GM12878 (cell line): ENCODE measurements at regions not wholly inside any gene's neighbourhood (a gene's known extent, or its start where the extent isn't known, plus 50 kb on each side); places are given as distances from the start of the nearest gene placed in this dataset.

Experiments used
- ATAC-seq: fragments of 200-7000 bp; cut with Tn5 transposase; 3 replicates; pipeline ENCODE4 v1.9.1; 2020; ENCODE audit warnings: mild to moderate bottlenecking, moderate library complexity
- BruUV-seq: library from RNA; stranded (reverse); fragments of 400-500 nt; replicated peaks from 2 replicates; lab custom pipeline; 2021; lab: Mats Ljungman, UMichigan
- CTCF ChIA-PET: fragments of 300-600 bp; sonication (Branson Sonifier 250); formaldehyde crosslinking; extraction: SDS; loops from one replicate; lab custom pipeline; 2021; ENCODE audit warnings: inconsistent platforms; lab: Yijun Ruan, JAX
- POLR2A ChIA-PET: fragments of 350-600 bp; formaldehyde crosslinking; extraction: SDS; loops from one replicate; lab custom pipeline; 2021; ENCODE audit warnings: inconsistent platforms; lab: Charles Lee
- RAD21 ChIA-PET: fragments of 300-600 bp; sonication (Branson Sonifier 250); formaldehyde crosslinking; loops from one replicate; lab custom pipeline; 2023; ENCODE audit warnings: antibody characterized with exemption; ENCODE audit not compliant: unreplicated experiment; lab: Charles Lee
- SMC1A ChIA-PET: fragments of 300-600 bp; sonication (Branson Sonifier 250); formaldehyde crosslinking; loops from one replicate; lab custom pipeline; 2023; ENCODE audit not compliant: unreplicated experiment, uncharacterized antibody; lab: Charles Lee
- DNase-seq: peaks from one replicate; pipeline ENCODE4 v3.0.0-alpha.2; 2011; ENCODE audit warnings: low read depth, low spot score
- FAIRE-seq: peaks from 3 replicates; lab custom pipeline; 2011; peaks lifted over from hg19 to GRCh38; lab: Jason Lieb, UNC
- H2AFZ ChIP-seq: 2 replicates; pipeline ENCODE4 v1.6.0; 2011; ENCODE audit warnings: low read depth, low read length, control low read depth; ENCODE audit not compliant: control insufficient read depth
- H3K27ac ChIP-seq: 2 replicates; pipeline ENCODE4 v1.5.1; 2011; ENCODE audit warnings: control low read depth; ENCODE audit not compliant: control insufficient read depth, insufficient read depth
- H3K27me3 ChIP-seq, 2 experiments: replicated peaks in 1 of 2; 2 replicates each; pipeline versions ENCODE4 v1.6.0 to v1.6.1; 2011; ENCODE audit warnings: low read length in 1 of 2; ENCODE audit not compliant: control insufficient read depth in 2 of 2, insufficient read depth in 2 of 2
- H3K36me3 ChIP-seq, 2 experiments: 2 replicates each; pipeline ENCODE4 v1.5.1; 2011; ENCODE audit warnings: low read length in 1 of 2; ENCODE audit not compliant: control insufficient read depth in 2 of 2, insufficient read depth in 2 of 2
- H3K4me1 ChIP-seq: 2 replicates; pipeline ENCODE4 v1.6.1; 2011; ENCODE audit warnings: mild to moderate bottlenecking, low read length, moderate library complexity, mixed read lengths; ENCODE audit not compliant: control insufficient read depth, insufficient read depth
- H3K4me2 ChIP-seq: 2 replicates; pipeline ENCODE4 v1.6.0; 2011; ENCODE audit warnings: control low read depth; ENCODE audit not compliant: control insufficient read depth, insufficient read depth
- H3K4me3 ChIP-seq: fragments of 200-600 bp; sonication (generic); 2 replicates; pipeline ENCODE4 v1.5.1; 2016
- H3K79me2 ChIP-seq: 2 replicates; pipeline ENCODE4 v1.6.0; 2011; ENCODE audit warnings: low read length; ENCODE audit not compliant: control insufficient read depth, insufficient read depth
- H3K9ac ChIP-seq: 2 replicates; pipeline ENCODE4 v1.8.0; 2011; ENCODE audit warnings: low read length, control low read depth, mixed read lengths; ENCODE audit not compliant: control insufficient read depth, insufficient read depth
- H3K9me3 ChIP-seq: replicated peaks from 3 replicates; pipeline ENCODE4 v1.5.1; 2011; ENCODE audit warnings: mild to moderate bottlenecking, low read length; ENCODE audit not compliant: control insufficient read depth, insufficient read depth
- H4K20me1 ChIP-seq: 2 replicates; pipeline ENCODE4 v1.6.0; 2011; ENCODE audit not compliant: control insufficient read depth, insufficient read depth
- HDGF ChIP-seq: fragments of 450-650 bp; IDR thresholded peaks from 2 replicates; pipeline ENCODE4 v1.6.1; 2016; ENCODE audit warnings: antibody characterized with exemption
- KAT2A ChIP-seq: conservative IDR thresholded peaks from 2 replicates; pipeline ENCODE4 v1.6.1; 2011; ENCODE audit warnings: low read depth, low read length; ENCODE audit not compliant: control insufficient read depth
- MTA3 ChIP-seq: IDR thresholded peaks from 2 replicates; pipeline ENCODE4 v1.6.1; 2012; ENCODE audit warnings: low read length, inconsistent platforms, borderline replicate concordance
- MYC ChIP-seq: IDR thresholded peaks from 2 replicates; pipeline ENCODE4 v1.6.1; 2011; ENCODE audit warnings: mild to moderate bottlenecking, low read length, moderate library complexity, inconsistent platforms; ENCODE audit not compliant: insufficient read depth, insufficient replicate concordance, insufficient read length, severe bottlenecking
- NFIC ChIP-seq: IDR thresholded peaks from 2 replicates; pipeline ENCODE4 v1.6.1; 2012; ENCODE audit warnings: low read depth, mild to moderate bottlenecking, inconsistent platforms, low read length, moderate library complexity
- NFYB ChIP-seq: IDR thresholded peaks from 2 replicates; pipeline ENCODE4 v1.6.1; 2011; ENCODE audit warnings: low read depth, mild to moderate bottlenecking, low read length, improper control_type of control experiment, moderate library complexity; ENCODE audit not compliant: insufficient read depth
- NR2F1 ChIP-seq: fragments of 450-650 bp; conservative IDR thresholded peaks from 2 replicates; pipeline ENCODE4 v1.6.1; 2017; ENCODE audit warnings: mild to moderate bottlenecking
- PAX5 ChIP-seq: IDR thresholded peaks from 2 replicates; pipeline ENCODE4 v1.6.1; 2011; ENCODE audit warnings: low read depth, low read length, borderline replicate concordance
- POLR2AphosphoS5 ChIP-seq: IDR thresholded peaks from 2 replicates; pipeline ENCODE4 v1.6.1; 2011; ENCODE audit warnings: mild to moderate bottlenecking, low read length, inconsistent platforms
- SP1 ChIP-seq: IDR thresholded peaks from one replicate; pipeline ENCODE4 v1.6.1; 2011; ENCODE audit warnings: low read depth, low read length
- SREBF2 ChIP-seq: IDR thresholded peaks from 2 replicates; pipeline ENCODE4 v1.6.1; 2012; ENCODE audit warnings: mild to moderate bottlenecking, low read length
- STAT3 ChIP-seq: IDR thresholded peaks from 2 replicates; pipeline ENCODE4 v1.6.1; 2011; ENCODE audit warnings: low read depth, low read length, improper control_type of control experiment
- WRNIP1 ChIP-seq: IDR thresholded peaks from 2 replicates; pipeline ENCODE4 v1.6.1; 2011; ENCODE audit warnings: low read depth, low read length, improper control_type of control experiment, borderline replicate concordance
- WGBS: methylation state at CpG from one replicate; pipeline ENCODE4 v1.1.6; 2016; ENCODE audit warnings: low lambda C conversion rate; ENCODE audit not compliant: insufficient replicate concordance, insufficient coverage; ENCODE audit errors: missing lambda C conversion rate; 5-methylcytosine and 5-hydroxymethylcytosine counted together
- in situ Hi-C: fragments of 300-500 bp; cut with MboI; formaldehyde crosslinking; loops from 9 replicates; pipeline ENCODE4 v1.14.3; 2018; ENCODE audit warnings: mixed read lengths
- intact Hi-C: fragments of 100-400 bp; cut with micrococcal nuclease; formaldehyde crosslinking; loops from one replicate; pipeline ENCODE4 v1.14.2; 2022; ENCODE audit not compliant: unreplicated experiment
- TF ChIP-seq, protein P1 (sequence below): IDR thresholded peaks from 2 replicates; pipeline ENCODE4 v1.6.1; 2012; ENCODE audit warnings: mild to moderate bottlenecking, low read depth, low read length
- TF ChIP-seq, protein P2 (sequence below): fragments of 450-650 bp; IDR thresholded peaks from 2 replicates; pipeline ENCODE4 v1.6.1; 2017; ENCODE audit warnings: low read depth, mild to moderate bottlenecking, moderate library complexity
- TF ChIP-seq, protein P3 (sequence below): IDR thresholded peaks from 2 replicates; pipeline ENCODE4 v1.6.1; 2012; ENCODE audit warnings: low read depth, low read length, improper control_type of control experiment

DNA sequence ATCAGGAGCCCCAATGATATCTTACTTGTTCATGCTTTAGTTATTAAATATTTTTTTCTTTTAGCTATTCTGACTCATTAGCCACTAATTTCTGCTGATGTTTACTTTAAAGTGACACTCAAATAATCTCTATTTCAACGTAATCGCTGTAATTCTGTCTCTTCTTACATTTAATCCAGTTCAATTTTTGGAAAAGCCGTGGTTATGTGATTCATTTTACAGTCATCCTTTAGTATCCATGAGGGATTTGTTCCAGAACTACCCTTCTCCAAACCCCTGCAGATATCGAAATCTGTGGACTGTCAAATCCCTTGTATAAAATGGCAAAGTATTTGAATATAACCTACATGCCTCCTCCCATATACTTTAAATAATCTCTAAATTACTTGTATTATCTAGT, 1103.4 kb downstream of the LRFN5 start:
- ATAC-seq, result no peak

More for the DNA sequence above, 1103.4 kb downstream of the LRFN5 start:
- H3K9ac ChIP-seq, result no peak overlapping the region
- no peak overlapping the region for H3K4me3 ChIP-seq
- H3K4me2 ChIP-seq, result no peak overlapping the region
- FAIRE-seq (no peak), DNase-seq (no peak)
- intact Hi-C loops (no loop called here), in situ Hi-C loops (no loop called here)
- no peaks in the 10 kb centered on the region for H3K4me1 ChIP-seq
- no peaks in the 10 kb centered on the region for H4K20me1 ChIP-seq
- SMC1A ChIA-PET, result interaction anchor here (0.6 to 1.6 kb wide), 2 partner anchors 9 to 862 kb away, joined by 3 read pairs; no protein-coding TSS in a partner anchor
- H3K79me2 ChIP-seq, result no peaks in the 10 kb centered on the region
- no peak overlapping the region for H3K27ac ChIP-seq
- no peak overlapping the region for H2AFZ ChIP-seq
- BruUV-seq, result no TSS peak
- no peaks in the 10 kb centered on the region for H3K36me3 ChIP-seq
- no peak for TF ChIP-seq NFYB
- TF ChIP-seq, protein P1, sequence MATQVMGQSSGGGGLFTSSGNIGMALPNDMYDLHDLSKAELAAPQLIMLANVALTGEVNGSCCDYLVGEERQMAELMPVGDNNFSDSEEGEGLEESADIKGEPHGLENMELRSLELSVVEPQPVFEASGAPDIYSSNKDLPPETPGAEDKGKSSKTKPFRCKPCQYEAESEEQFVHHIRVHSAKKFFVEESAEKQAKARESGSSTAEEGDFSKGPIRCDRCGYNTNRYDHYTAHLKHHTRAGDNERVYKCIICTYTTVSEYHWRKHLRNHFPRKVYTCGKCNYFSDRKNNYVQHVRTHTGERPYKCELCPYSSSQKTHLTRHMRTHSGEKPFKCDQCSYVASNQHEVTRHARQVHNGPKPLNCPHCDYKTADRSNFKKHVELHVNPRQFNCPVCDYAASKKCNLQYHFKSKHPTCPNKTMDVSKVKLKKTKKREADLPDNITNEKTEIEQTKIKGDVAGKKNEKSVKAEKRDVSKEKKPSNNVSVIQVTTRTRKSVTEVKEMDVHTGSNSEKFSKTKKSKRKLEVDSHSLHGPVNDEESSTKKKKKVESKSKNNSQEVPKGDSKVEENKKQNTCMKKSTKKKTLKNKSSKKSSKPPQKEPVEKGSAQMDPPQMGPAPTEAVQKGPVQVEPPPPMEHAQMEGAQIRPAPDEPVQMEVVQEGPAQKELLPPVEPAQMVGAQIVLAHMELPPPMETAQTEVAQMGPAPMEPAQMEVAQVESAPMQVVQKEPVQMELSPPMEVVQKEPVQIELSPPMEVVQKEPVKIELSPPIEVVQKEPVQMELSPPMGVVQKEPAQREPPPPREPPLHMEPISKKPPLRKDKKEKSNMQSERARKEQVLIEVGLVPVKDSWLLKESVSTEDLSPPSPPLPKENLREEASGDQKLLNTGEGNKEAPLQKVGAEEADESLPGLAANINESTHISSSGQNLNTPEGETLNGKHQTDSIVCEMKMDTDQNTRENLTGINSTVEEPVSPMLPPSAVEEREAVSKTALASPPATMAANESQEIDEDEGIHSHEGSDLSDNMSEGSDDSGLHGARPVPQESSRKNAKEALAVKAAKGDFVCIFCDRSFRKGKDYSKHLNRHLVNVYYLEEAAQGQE, result no peak
- no peak for TF ChIP-seq NFIC
- TF ChIP-seq NR2F1, result no peak
- TF ChIP-seq SREBF2, result no peak
- TF ChIP-seq KAT2A, result no peak
- TF ChIP-seq POLR2AphosphoS5, result no peak
- no peak for TF ChIP-seq MYC
- no peak for TF ChIP-seq PAX5
- TF ChIP-seq, protein P2, sequence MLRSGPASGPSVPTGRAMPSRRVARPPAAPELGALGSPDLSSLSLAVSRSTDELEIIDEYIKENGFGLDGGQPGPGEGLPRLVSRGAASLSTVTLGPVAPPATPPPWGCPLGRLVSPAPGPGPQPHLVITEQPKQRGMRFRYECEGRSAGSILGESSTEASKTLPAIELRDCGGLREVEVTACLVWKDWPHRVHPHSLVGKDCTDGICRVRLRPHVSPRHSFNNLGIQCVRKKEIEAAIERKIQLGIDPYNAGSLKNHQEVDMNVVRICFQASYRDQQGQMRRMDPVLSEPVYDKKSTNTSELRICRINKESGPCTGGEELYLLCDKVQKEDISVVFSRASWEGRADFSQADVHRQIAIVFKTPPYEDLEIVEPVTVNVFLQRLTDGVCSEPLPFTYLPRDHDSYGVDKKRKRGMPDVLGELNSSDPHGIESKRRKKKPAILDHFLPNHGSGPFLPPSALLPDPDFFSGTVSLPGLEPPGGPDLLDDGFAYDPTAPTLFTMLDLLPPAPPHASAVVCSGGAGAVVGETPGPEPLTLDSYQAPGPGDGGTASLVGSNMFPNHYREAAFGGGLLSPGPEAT, result no peak
- TF ChIP-seq WRNIP1, result no peak
- TF ChIP-seq MTA3, result no peak
- no peak for TF ChIP-seq STAT3
- TF ChIP-seq HDGF, result no peak
- TF ChIP-seq, protein P3, sequence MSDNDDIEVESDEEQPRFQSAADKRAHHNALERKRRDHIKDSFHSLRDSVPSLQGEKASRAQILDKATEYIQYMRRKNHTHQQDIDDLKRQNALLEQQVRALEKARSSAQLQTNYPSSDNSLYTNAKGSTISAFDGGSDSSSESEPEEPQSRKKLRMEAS, result no peak
- TF ChIP-seq SP1, result no peak
- H3K27me3 ChIP-seq, result no peaks in the 10 kb centered on the region
- CTCF ChIA-PET, result interaction anchor here (1.0 kb wide), 1 partner anchor 10 kb away, joined by 3 read pairs; no protein-coding TSS in a partner anchor
- H3K9me3 ChIP-seq, result no peaks in the 10 kb centered on the region
- RAD21 ChIA-PET, result no interaction called here
- POLR2A ChIA-PET, result no interaction called here
- 51% methylated on average over 4 of the region's 4 CpGs for WGBS
